ENCODE measurements at regions not wholly inside any gene's neighbourhood (a gene's known extent, or its start where the extent isn't known, plus 50 kb on each side); places are given as distances from the start of the nearest gene placed in this dataset.
"Not testable (repeated sequence)": the region's sequence is repeated elsewhere in the genome, so short reads cannot be mapped to it uniquely, and the experiment has no call there.

GRCh38 chr9:78904686-78905085 lies 607.8 kb downstream of the PSAT1 start:
- no peak overlapping the region for H3K4me3 ChIP-seq (ENCODE audit: low read length)

GRCh38 chr9:78905387-78905786 lies 608.5 kb downstream of the PSAT1 start:
- WGBS (ENCODE audit: insufficient coverage): no CpG with 5 or more reads among the region's 1 CpG
- H3K9me3 ChIP-seq (replicated peaks; ENCODE audit: control insufficient read depth, low read depth, low read length): no peaks in the 10 kb centered on the region
- H3K36me3 ChIP-seq (ENCODE audit: control insufficient read depth, insufficient read depth, low read length): no peaks in the 10 kb centered on the region
- H3K4me3 ChIP-seq (ENCODE audit: low read length): no peak overlapping the region
- no peak overlapping the region for H3K27ac ChIP-seq (ENCODE audit: low read length)
- no peaks in the 10 kb centered on the region for H3K27me3 ChIP-seq (ENCODE audit: control insufficient read depth, insufficient read depth, low read length)
- H3K4me1 ChIP-seq (ENCODE audit: control insufficient read depth, insufficient read depth, low read length): no peaks in the 10 kb centered on the region
- DNase-seq: no peak

More at GRCh38 chr9:78904686-78905085, 607.8 kb downstream of the PSAT1 start:
- no peaks in the 10 kb centered on the region for H3K9me3 ChIP-seq (replicated peaks; ENCODE audit: control insufficient read depth, low read depth, low read length)
- DNase-seq: no peak
- no peak overlapping the region for H3K27ac ChIP-seq (ENCODE audit: low read length)
- no peaks in the 10 kb centered on the region for H3K27me3 ChIP-seq (ENCODE audit: control insufficient read depth, insufficient read depth, low read length)
- H3K4me1 ChIP-seq (ENCODE audit: control insufficient read depth, insufficient read depth, low read length): no peaks in the 10 kb centered on the region
- H3K36me3 ChIP-seq (ENCODE audit: control insufficient read depth, insufficient read depth, low read length): no peaks in the 10 kb centered on the region

GRCh38 chr9:78905986-78906755 lies 609.2 kb downstream of the PSAT1 start:
- H3K4me3 ChIP-seq (ENCODE audit: low read length): no peak overlapping the region
- no peaks in the 10 kb centered on the region for H3K9me3 ChIP-seq (replicated peaks; ENCODE audit: control insufficient read depth, low read depth, low read length)
- WGBS (ENCODE audit: insufficient coverage): no CpG with 5 or more reads among the region's 5 CpGs
- no peak for DNase-seq
- no peaks in the 10 kb centered on the region for H3K27me3 ChIP-seq (ENCODE audit: control insufficient read depth, insufficient read depth, low read length)
- H3K27ac ChIP-seq (ENCODE audit: low read length): no peak overlapping the region
- no peaks in the 10 kb centered on the region for H3K36me3 ChIP-seq (ENCODE audit: control insufficient read depth, insufficient read depth, low read length)
- H3K4me1 ChIP-seq (ENCODE audit: control insufficient read depth, insufficient read depth, low read length): no peaks in the 10 kb centered on the region

- DNase-seq: no peak
- H3K27me3 ChIP-seq (ENCODE audit: control insufficient read depth, insufficient read depth, low read length): no peaks in the 10 kb centered on the region
- no peaks in the 10 kb centered on the region for H3K36me3 ChIP-seq (ENCODE audit: control insufficient read depth, insufficient read depth, low read length)
- no peak overlapping the region for H3K4me3 ChIP-seq (ENCODE audit: low read length)
- no peaks in the 10 kb centered on the region for H3K9me3 ChIP-seq (replicated peaks; ENCODE audit: control insufficient read depth, low read depth, low read length)
- H3K4me1 ChIP-seq (ENCODE audit: control insufficient read depth, insufficient read depth, low read length): no peaks in the 10 kb centered on the region
- H3K27ac ChIP-seq (ENCODE audit: low read length): no peak overlapping the region
- WGBS (ENCODE audit: insufficient coverage): no CpG with 5 or more reads among the region's 2 CpGs
These were observed 612.6 kb downstream of the PSAT1 start for GRCh38 chr9:78909566-78909965.

- H3K36me3 ChIP-seq (ENCODE audit: control insufficient read depth, insufficient read depth, low read length); H3K27ac ChIP-seq (ENCODE audit: low read length): not testable (repeated sequence)
- no CpG with 5 or more reads among the region's 2 CpGs for WGBS (ENCODE audit: insufficient coverage)
These were observed 620.0 kb downstream of the PSAT1 start for GRCh38 chr9:78916884-78917283.

GRCh38 chr9:78918976-78919375 lies 622.1 kb downstream of the PSAT1 start:
- 85% methylated on average over 3 of the region's 3 CpGs for WGBS (ENCODE audit: insufficient coverage)
- peaks cover 2% of the 10 kb centered on the region for H3K9me3 ChIP-seq (replicated peaks; ENCODE audit: control insufficient read depth, low read depth, low read length)
- no peaks in the 10 kb centered on the region for H3K4me1 ChIP-seq (ENCODE audit: control insufficient read depth, insufficient read depth, low read length)
- DNase-seq: no peak
- H3K36me3 ChIP-seq (ENCODE audit: control insufficient read depth, insufficient read depth, low read length): no peaks in the 10 kb centered on the region
- H3K4me3 ChIP-seq (ENCODE audit: low read length): no peak overlapping the region
- no peaks in the 10 kb centered on the region for H3K27me3 ChIP-seq (ENCODE audit: control insufficient read depth, insufficient read depth, low read length)
- H3K27ac ChIP-seq (ENCODE audit: low read length): no peak overlapping the region

More at GRCh38 chr9:78916884-78917283, 620.0 kb downstream of the PSAT1 start:
- H3K9me3 ChIP-seq (replicated peaks; ENCODE audit: control insufficient read depth, low read depth, low read length); DNase-seq; H3K4me1 ChIP-seq (ENCODE audit: control insufficient read depth, insufficient read depth, low read length); H3K27me3 ChIP-seq (ENCODE audit: control insufficient read depth, insufficient read depth, low read length); H3K4me3 ChIP-seq (ENCODE audit: low read length): not testable (repeated sequence)

GRCh38 chr9:78919701-78920100 lies 622.8 kb downstream of the PSAT1 start:
- no peaks in the 10 kb centered on the region for H3K36me3 ChIP-seq (ENCODE audit: control insufficient read depth, insufficient read depth, low read length)
- WGBS (ENCODE audit: insufficient coverage): no CpG with 5 or more reads among the region's 2 CpGs
- no peaks in the 10 kb centered on the region for H3K4me1 ChIP-seq (ENCODE audit: control insufficient read depth, insufficient read depth, low read length)
- H3K27me3 ChIP-seq (ENCODE audit: control insufficient read depth, insufficient read depth, low read length): no peaks in the 10 kb centered on the region
- no peak overlapping the region for H3K4me3 ChIP-seq (ENCODE audit: low read length)
- peaks cover 2% of the 10 kb centered on the region for H3K9me3 ChIP-seq (replicated peaks; ENCODE audit: control insufficient read depth, low read depth, low read length)
- H3K27ac ChIP-seq (ENCODE audit: low read length): no peak overlapping the region
- no peak for DNase-seq

GRCh38 chr9:78921341-78921740 lies 624.4 kb downstream of the PSAT1 start:
- Histone ChIP-seq H3K4me1 (ENCODE audit: control insufficient read depth, insufficient read depth, low read length) (no peaks in the 10 kb centered on the region), H3K36me3 (ENCODE audit: control insufficient read depth, insufficient read depth, low read length) (no peaks in the 10 kb centered on the region), H3K9me3 (replicated peaks; ENCODE audit: control insufficient read depth, low read depth, low read length) (peaks cover 2% of the 10 kb centered on the region), H3K4me3 (ENCODE audit: low read length) (no peak overlapping the region), H3K27ac (ENCODE audit: low read length) (no peak overlapping the region), H3K27me3 (ENCODE audit: control insufficient read depth, insufficient read depth, low read length) (no peaks in the 10 kb centered on the region)
- no CpG with 5 or more reads among the region's 2 CpGs for WGBS (ENCODE audit: insufficient coverage)
- DNase-seq: peak; percentile 3

GRCh38 chr9:78923966-78924659 lies 627.2 kb downstream of the PSAT1 start:
- Histone ChIP-seq H3K9me3 (replicated peaks; ENCODE audit: control insufficient read depth, low read depth, low read length) (no peaks in the 10 kb centered on the region), H3K36me3 (ENCODE audit: control insufficient read depth, insufficient read depth, low read length) (no peaks in the 10 kb centered on the region), H3K4me1 (ENCODE audit: control insufficient read depth, insufficient read depth, low read length) (no peaks in the 10 kb centered on the region), H3K27me3 (ENCODE audit: control insufficient read depth, insufficient read depth, low read length) (no peaks in the 10 kb centered on the region), H3K27ac (ENCODE audit: low read length) (no peak overlapping the region), H3K4me3 (ENCODE audit: low read length) (no peak overlapping the region)
- no peak for DNase-seq
- WGBS (ENCODE audit: insufficient coverage): no CpG with 5 or more reads among the region's 1 CpG

GRCh38 chr9:78927099-78927940 lies 630.4 kb downstream of the PSAT1 start:
- Histone ChIP-seq H3K4me1 (ENCODE audit: control insufficient read depth, insufficient read depth, low read length) (no peaks in the 10 kb centered on the region), H3K27me3 (ENCODE audit: control insufficient read depth, insufficient read depth, low read length) (no peaks in the 10 kb centered on the region), H3K4me3 (ENCODE audit: low read length) (no peak overlapping the region), H3K9me3 (replicated peaks; ENCODE audit: control insufficient read depth, low read depth, low read length) (no peaks in the 10 kb centered on the region), H3K27ac (ENCODE audit: low read length) (no peak overlapping the region), H3K36me3 (ENCODE audit: control insufficient read depth, insufficient read depth, low read length) (no peaks in the 10 kb centered on the region)
- no CpG with 5 or more reads among the region's 1 CpG for WGBS (ENCODE audit: insufficient coverage)
- DNase-seq: no peak

Measured in muscle of leg (tissue), 3 donors.